MCF 10A (cell line): ENCODE measurements at regions not wholly inside any gene's neighbourhood (a gene's known extent, or its start where the extent isn't known, plus 50 kb on each side); places are given as distances from the start of the nearest gene placed in this dataset.

Source experiments
- BruUV-seq: library from RNA; stranded (reverse); fragments of 400-500 nt; replicated peaks from 2 replicates; lab custom pipeline; 2021; lab: Mats Ljungman, UMichigan
- CTCF ChIA-PET: fragments of 300-600 bp; sonication (Branson Sonifier 250); formaldehyde crosslinking; extraction: SDS; loops from one replicate; lab custom pipeline; 2021; ENCODE audit warnings: antibody characterized with exemption, inconsistent platforms; lab: Yijun Ruan, JAX
- POLR2A ChIA-PET: fragments of 300-600, 350-650 bp; sonication (Branson Sonifier 250); formaldehyde crosslinking; extraction: SDS; loops from one replicate; lab custom pipeline; 2020; ENCODE audit warnings: antibody characterized with exemption, inconsistent platforms; lab: Yijun Ruan, JAX
- DNase-seq: peaks from one replicate; pipeline ENCODE4 v3.0.0-alpha.2; 2018; ENCODE audit not compliant: unreplicated experiment
- H3K27ac Mint-ChIP-seq: one replicate; pipeline ENCODE4 v1.8.0; 2022; ENCODE audit warnings: mild to moderate bottlenecking, low read depth, mixed read lengths; ENCODE audit not compliant: unreplicated experiment
- H3K27me3 Mint-ChIP-seq: one replicate; pipeline ENCODE4 v1.8.0; 2022; ENCODE audit warnings: mixed read lengths; ENCODE audit not compliant: insufficient read depth, unreplicated experiment
- H3K36me3 Mint-ChIP-seq: one replicate; pipeline ENCODE4 v1.8.0; 2022; ENCODE audit warnings: mild to moderate bottlenecking, moderate library complexity, mixed read lengths; ENCODE audit not compliant: insufficient read depth, unreplicated experiment
- H3K4me1 Mint-ChIP-seq: one replicate; pipeline ENCODE4 v1.8.0; 2022; ENCODE audit warnings: mixed read lengths; ENCODE audit not compliant: insufficient read depth, unreplicated experiment
- H3K4me3 Mint-ChIP-seq: one replicate; pipeline ENCODE4 v1.8.0; 2022; ENCODE audit warnings: mild to moderate bottlenecking, moderate library complexity, mixed read lengths; ENCODE audit not compliant: unreplicated experiment
- H3K9me3 Mint-ChIP-seq: one replicate; pipeline ENCODE4 v1.8.0; 2022; ENCODE audit warnings: mixed read lengths; ENCODE audit not compliant: unreplicated experiment
- CTCF ChIP-seq: fragments of 200-600 bp; IDR thresholded peaks from one replicate; pipeline ENCODE4 v1.8.0; 2022; ENCODE audit warnings: antibody characterized with exemption, mild to moderate bottlenecking; ENCODE audit not compliant: unreplicated experiment
- intact Hi-C: fragments of 100-400 bp; cut with micrococcal nuclease; formaldehyde crosslinking; loops from 2 replicates; pipeline ENCODE4 v1.14.1; 2022

GRCh38 chr1:79966438-79966837, 959.9 kb upstream of the ADGRL4 start:
- no peak for TF ChIP-seq CTCF
- no peak for DNase-seq
- CTCF ChIA-PET, result no interaction called here
- POLR2A ChIA-PET, result interaction anchor here (0.6 kb wide), 1 partner anchor 17 kb away, joined by 4 read pairs; no protein-coding TSS in a partner anchor
- no peak overlapping the region for H3K4me3 Mint-ChIP-seq
- H3K27me3 Mint-ChIP-seq, result no peaks in the 10 kb centered on the region
- H3K4me1 Mint-ChIP-seq, result no peaks in the 10 kb centered on the region
- no TSS peak for BruUV-seq
- no peak overlapping the region for H3K27ac Mint-ChIP-seq
- H3K36me3 Mint-ChIP-seq, result no peaks in the 10 kb centered on the region
- H3K9me3 Mint-ChIP-seq, result peaks cover 6% of the 10 kb centered on the region
- intact Hi-C loops, result no loop called here

GRCh38 chr1:79959635-79960034, 953.1 kb upstream of the ADGRL4 start:
- Mint-ChIP-seq H3K36me3 (no peaks in the 10 kb centered on the region), H3K27me3 (no peaks in the 10 kb centered on the region), H3K4me3 (no peak overlapping the region), H3K9me3 (peaks cover 8% of the 10 kb centered on the region), H3K4me1 (no peaks in the 10 kb centered on the region), H3K27ac (no peak overlapping the region)
- CTCF ChIA-PET, result interaction anchor here (0.7 kb wide), 1 partner anchor 16 kb away, joined by 3 read pairs; no protein-coding TSS in a partner anchor
- no peak for DNase-seq
- TF ChIP-seq CTCF, result no peak
- no TSS peak for BruUV-seq
- intact Hi-C loops, result no loop called here
- POLR2A ChIA-PET, result no interaction called here

GRCh38 chr1:79955966-79956365, 949.4 kb upstream of the ADGRL4 start:
- CTCF ChIA-PET, result no interaction called here
- Mint-ChIP-seq H3K27me3 (no peaks in the 10 kb centered on the region), H3K27ac (no peak overlapping the region), H3K4me1 (no peaks in the 10 kb centered on the region), H3K36me3 (no peaks in the 10 kb centered on the region), H3K4me3 (no peak overlapping the region), H3K9me3 (peaks cover 31% of the 10 kb centered on the region)
- BruUV-seq, result no TSS peak
- no peak for TF ChIP-seq CTCF
- intact Hi-C loops, result no loop called here
- DNase-seq, result no peak
- POLR2A ChIA-PET, result no interaction called here

- BruUV-seq, result no TSS peak
- TF ChIP-seq CTCF, result no peak
- CTCF ChIA-PET, result no interaction called here
- intact Hi-C loops, result no loop called here
- Mint-ChIP-seq H3K4me1 (peaks cover 4% of the 10 kb centered on the region), H3K36me3 (no peaks in the 10 kb centered on the region), H3K27me3 (no peaks in the 10 kb centered on the region), H3K9me3 (peaks cover 30% of the 10 kb centered on the region), H3K4me3 (no peak overlapping the region), H3K27ac (no peak overlapping the region)
- POLR2A ChIA-PET, result no interaction called here
- DNase-seq, result no peak
These were observed 944.0 kb upstream of the ADGRL4 start for GRCh38 chr1:79950511-79950910.
